ENCODE measurements at regions not wholly inside any gene's neighbourhood (a gene's known extent, or its start where the extent isn't known, plus 50 kb on each side); places are given as distances from the start of the nearest gene placed in this dataset.

DNA sequence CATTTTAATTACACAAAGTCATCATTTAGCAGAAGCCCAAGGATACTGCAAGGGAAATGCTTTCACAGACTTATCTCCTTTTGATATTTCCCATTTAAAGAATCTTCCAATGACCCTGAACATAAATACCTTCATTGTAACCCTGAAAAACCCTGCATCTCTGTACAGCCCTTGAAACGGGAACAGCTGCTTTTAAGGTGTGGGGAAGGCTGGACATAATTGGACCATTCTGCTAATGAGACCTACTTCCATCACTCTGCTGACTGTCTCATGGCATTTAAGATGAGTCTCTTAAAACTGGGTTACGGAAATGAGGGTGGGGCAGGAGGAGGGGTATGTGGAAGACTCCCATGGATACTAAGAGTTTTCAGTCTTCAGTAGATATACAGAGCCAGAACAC, 485.8 kb downstream of the BRINP1 start:
- TF ChIP-seq, protein P1, sequence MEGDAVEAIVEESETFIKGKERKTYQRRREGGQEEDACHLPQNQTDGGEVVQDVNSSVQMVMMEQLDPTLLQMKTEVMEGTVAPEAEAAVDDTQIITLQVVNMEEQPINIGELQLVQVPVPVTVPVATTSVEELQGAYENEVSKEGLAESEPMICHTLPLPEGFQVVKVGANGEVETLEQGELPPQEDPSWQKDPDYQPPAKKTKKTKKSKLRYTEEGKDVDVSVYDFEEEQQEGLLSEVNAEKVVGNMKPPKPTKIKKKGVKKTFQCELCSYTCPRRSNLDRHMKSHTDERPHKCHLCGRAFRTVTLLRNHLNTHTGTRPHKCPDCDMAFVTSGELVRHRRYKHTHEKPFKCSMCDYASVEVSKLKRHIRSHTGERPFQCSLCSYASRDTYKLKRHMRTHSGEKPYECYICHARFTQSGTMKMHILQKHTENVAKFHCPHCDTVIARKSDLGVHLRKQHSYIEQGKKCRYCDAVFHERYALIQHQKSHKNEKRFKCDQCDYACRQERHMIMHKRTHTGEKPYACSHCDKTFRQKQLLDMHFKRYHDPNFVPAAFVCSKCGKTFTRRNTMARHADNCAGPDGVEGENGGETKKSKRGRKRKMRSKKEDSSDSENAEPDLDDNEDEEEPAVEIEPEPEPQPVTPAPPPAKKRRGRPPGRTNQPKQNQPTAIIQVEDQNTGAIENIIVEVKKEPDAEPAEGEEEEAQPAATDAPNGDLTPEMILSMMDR (IDR thresholded peaks at IDR 0.05): no peak
- TF ChIP-seq POLR2A (IDR thresholded peaks at IDR 0.05): no peak
